Panc1 (cell line): ENCODE measurements at regions not wholly inside any gene's neighbourhood (a gene's known extent, or its start where the extent isn't known, plus 50 kb on each side); places are given as distances from the start of the nearest gene placed in this dataset.

Experiments used
- CTCF ChIP-seq: fragments of 450-650 bp; IDR thresholded peaks from 2 replicates; pipeline ENCODE4 v1.5.1; 2017; ENCODE audit warnings: mild to moderate bottlenecking
- POLR2AphosphoS5 ChIP-seq: IDR thresholded peaks from 2 replicates; pipeline ENCODE4 v1.6.1; 2012; ENCODE audit warnings: mild to moderate bottlenecking, low read depth, low read length, moderate library complexity
- REST ChIP-seq, 2 experiments: IDR thresholded peaks; 2 replicates each; pipeline ENCODE4 v1.6.1; 2011 to 2012; ENCODE audit warnings: low read depth in 2 of 2, control low read depth in 1 of 2, low read length in 1 of 2, mild to moderate bottlenecking in 1 of 2, moderate library complexity in 1 of 2; ENCODE audit not compliant: insufficient read depth in 1 of 2

- TF ChIP-seq CTCF: no peak
- no peak for TF ChIP-seq POLR2AphosphoS5
- TF ChIP-seq REST (IDR thresholded peaks at IDR 0.05; ENCODE audit: insufficient read depth in 1 of 2, low read depth in 2 of 2, low read length in 1 of 2): no peak
Measured at GRCh38 chr11:87545858-87546257, 508.1 kb downstream of the TMEM135 start.
